PC-9 (cell line): ENCODE measurements at regions not wholly inside any gene's neighbourhood (a gene's known extent, or its start where the extent isn't known, plus 50 kb on each side); places are given as distances from the start of the nearest gene placed in this dataset.

Source experiments
- EZH2 ChIP-seq: fragments of 200-600 bp; sonication (generic); IDR thresholded peaks from 2 replicates; pipeline ENCODE4 v1.8.0; 2017; ENCODE audit warnings: antibody characterized with exemption, low read depth
- TF ChIP-seq, protein P1 (sequence below): fragments of 200-600 bp; sonication (generic); conservative IDR thresholded peaks from 2 replicates; pipeline ENCODE4 v1.6.1; 2017; ENCODE audit warnings: mixed run types, antibody characterized with exemption, mild to moderate bottlenecking, moderate library complexity

DNA sequence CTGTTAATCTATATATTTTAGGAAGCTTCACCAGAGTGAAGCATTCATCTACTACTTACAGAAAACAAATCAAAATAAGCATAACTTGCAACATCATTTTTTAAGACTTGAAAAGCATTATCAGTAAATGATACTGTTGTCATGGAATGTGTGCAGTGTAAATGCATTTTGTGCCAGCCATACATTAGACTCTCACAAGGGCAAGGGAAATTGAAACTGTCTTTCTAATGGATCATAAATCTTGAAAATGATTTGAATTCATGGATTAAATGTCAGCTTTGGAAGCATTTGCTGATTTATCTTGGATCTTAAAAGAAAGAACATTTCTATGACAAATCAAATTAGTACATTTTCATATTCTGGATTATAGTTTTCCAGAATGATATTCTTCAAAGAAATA is 338.3 kb upstream of the SGO1 start:
- TF ChIP-seq, protein P1, sequence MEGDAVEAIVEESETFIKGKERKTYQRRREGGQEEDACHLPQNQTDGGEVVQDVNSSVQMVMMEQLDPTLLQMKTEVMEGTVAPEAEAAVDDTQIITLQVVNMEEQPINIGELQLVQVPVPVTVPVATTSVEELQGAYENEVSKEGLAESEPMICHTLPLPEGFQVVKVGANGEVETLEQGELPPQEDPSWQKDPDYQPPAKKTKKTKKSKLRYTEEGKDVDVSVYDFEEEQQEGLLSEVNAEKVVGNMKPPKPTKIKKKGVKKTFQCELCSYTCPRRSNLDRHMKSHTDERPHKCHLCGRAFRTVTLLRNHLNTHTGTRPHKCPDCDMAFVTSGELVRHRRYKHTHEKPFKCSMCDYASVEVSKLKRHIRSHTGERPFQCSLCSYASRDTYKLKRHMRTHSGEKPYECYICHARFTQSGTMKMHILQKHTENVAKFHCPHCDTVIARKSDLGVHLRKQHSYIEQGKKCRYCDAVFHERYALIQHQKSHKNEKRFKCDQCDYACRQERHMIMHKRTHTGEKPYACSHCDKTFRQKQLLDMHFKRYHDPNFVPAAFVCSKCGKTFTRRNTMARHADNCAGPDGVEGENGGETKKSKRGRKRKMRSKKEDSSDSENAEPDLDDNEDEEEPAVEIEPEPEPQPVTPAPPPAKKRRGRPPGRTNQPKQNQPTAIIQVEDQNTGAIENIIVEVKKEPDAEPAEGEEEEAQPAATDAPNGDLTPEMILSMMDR: no peak
- TF ChIP-seq EZH2: no peak
